ENCODE measurements at regions not wholly inside any gene's neighbourhood (a gene's known extent, or its start where the extent isn't known, plus 50 kb on each side); places are given as distances from the start of the nearest gene placed in this dataset.

GRCh38 chr6:145336119-145336518, 399.2 kb downstream of the EPM2A start:
- Mint-ChIP-seq H3K27ac (no peak overlapping the region), H3K9me3 (no peaks in the 10 kb centered on the region), H3K4me1 (no peaks in the 10 kb centered on the region), H3K4me3 (no peak overlapping the region), H3K27me3 (no peaks in the 10 kb centered on the region), H3K36me3 (ENCODE audit: low read depth) (no peaks in the 10 kb centered on the region)
- POLR2A ChIA-PET = interaction anchor here (0.5 kb wide), 1 partner anchor 62 kb away, joined by 3 read pairs; no protein-coding TSS in a partner anchor
- intact Hi-C loops (cut with micrococcal nuclease) = no loop called here
- ATAC-seq (ENCODE audit: low read depth) = no peak
- DNase-seq = no peak
- CTCF ChIA-PET = no interaction called here
- TF ChIP-seq, protein P1, sequence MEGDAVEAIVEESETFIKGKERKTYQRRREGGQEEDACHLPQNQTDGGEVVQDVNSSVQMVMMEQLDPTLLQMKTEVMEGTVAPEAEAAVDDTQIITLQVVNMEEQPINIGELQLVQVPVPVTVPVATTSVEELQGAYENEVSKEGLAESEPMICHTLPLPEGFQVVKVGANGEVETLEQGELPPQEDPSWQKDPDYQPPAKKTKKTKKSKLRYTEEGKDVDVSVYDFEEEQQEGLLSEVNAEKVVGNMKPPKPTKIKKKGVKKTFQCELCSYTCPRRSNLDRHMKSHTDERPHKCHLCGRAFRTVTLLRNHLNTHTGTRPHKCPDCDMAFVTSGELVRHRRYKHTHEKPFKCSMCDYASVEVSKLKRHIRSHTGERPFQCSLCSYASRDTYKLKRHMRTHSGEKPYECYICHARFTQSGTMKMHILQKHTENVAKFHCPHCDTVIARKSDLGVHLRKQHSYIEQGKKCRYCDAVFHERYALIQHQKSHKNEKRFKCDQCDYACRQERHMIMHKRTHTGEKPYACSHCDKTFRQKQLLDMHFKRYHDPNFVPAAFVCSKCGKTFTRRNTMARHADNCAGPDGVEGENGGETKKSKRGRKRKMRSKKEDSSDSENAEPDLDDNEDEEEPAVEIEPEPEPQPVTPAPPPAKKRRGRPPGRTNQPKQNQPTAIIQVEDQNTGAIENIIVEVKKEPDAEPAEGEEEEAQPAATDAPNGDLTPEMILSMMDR (IDR thresholded peaks at IDR 0.05) = no peak

- H3K36me3 Mint-ChIP-seq (ENCODE audit: low read depth) = no peaks in the 10 kb centered on the region
- no peak for DNase-seq
- H3K27ac Mint-ChIP-seq = no peak overlapping the region
- ChIA-PET POLR2A (no interaction called here), CTCF (no interaction called here)
- H3K4me1 Mint-ChIP-seq = no peaks in the 10 kb centered on the region
- intact Hi-C loops (cut with micrococcal nuclease) = no loop called here
- ATAC-seq (ENCODE audit: low read depth) = no peak
- no peaks in the 10 kb centered on the region for H3K9me3 Mint-ChIP-seq
- no peak overlapping the region for H3K4me3 Mint-ChIP-seq
- TF ChIP-seq, protein P1 (IDR thresholded peaks at IDR 0.05) = no peak
- no peaks in the 10 kb centered on the region for H3K27me3 Mint-ChIP-seq
These were observed 396.2 kb downstream of the EPM2A start for GRCh38 chr6:145339089-145339488.

DNA sequence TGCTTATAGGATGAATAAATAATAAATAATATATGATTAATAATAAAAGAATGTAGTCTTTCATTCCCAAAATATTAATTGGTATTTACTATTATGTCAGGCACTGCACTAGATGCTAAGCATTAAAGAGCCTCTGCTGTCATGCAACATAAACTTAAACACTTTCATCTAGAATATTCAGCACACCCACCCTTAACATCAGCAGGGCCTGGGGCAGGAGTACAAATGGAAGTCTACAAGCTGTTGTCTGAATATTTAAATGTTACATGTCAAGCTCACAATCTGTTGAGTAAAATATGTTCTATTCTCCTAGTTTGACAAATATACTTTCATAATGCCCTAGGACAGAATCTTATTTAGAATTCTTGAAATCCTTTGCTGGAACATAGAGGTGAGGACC, 395.1 kb downstream of the EPM2A start:
- H3K27ac Mint-ChIP-seq = no peak overlapping the region
- no peaks in the 10 kb centered on the region for H3K4me1 Mint-ChIP-seq
- H3K9me3 Mint-ChIP-seq = no peaks in the 10 kb centered on the region
- DNase-seq = no peak
- TF ChIP-seq, protein P1 (IDR thresholded peaks at IDR 0.05) = no peak
- H3K36me3 Mint-ChIP-seq (ENCODE audit: low read depth) = no peaks in the 10 kb centered on the region
- CTCF ChIA-PET = no interaction called here
- no peak for ATAC-seq (ENCODE audit: low read depth)
- intact Hi-C loops (cut with micrococcal nuclease) = no loop called here
- no peak overlapping the region for H3K4me3 Mint-ChIP-seq
- POLR2A ChIA-PET = no interaction called here
- H3K27me3 Mint-ChIP-seq = no peaks in the 10 kb centered on the region

- Mint-ChIP-seq H3K4me3 (no peak overlapping the region), H3K27ac (no peak overlapping the region), H3K27me3 (no peaks in the 10 kb centered on the region), H3K9me3 (no peaks in the 10 kb centered on the region), H3K36me3 (ENCODE audit: low read depth) (no peaks in the 10 kb centered on the region), H3K4me1 (peaks cover 16% of the 10 kb centered on the region)
- ATAC-seq (ENCODE audit: low read depth) (no peak), DNase-seq (no peak)
- ChIA-PET CTCF (no interaction called here), POLR2A (no interaction called here)
- TF ChIP-seq, protein P1 (IDR thresholded peaks at IDR 0.05) = no peak
- intact Hi-C loops (cut with micrococcal nuclease) = no loop called here
These were observed 390.2 kb downstream of the EPM2A start for GRCh38 chr6:145345094-145345493.

- TF ChIP-seq, protein P1 (IDR thresholded peaks at IDR 0.05) = no peak
- Mint-ChIP-seq H3K36me3 (ENCODE audit: low read depth) (no peaks in the 10 kb centered on the region), H3K27me3 (no peaks in the 10 kb centered on the region), H3K27ac (no peak overlapping the region), H3K9me3 (no peaks in the 10 kb centered on the region), H3K4me3 (no peak overlapping the region), H3K4me1 (peaks cover 30% of the 10 kb centered on the region)
- DNase-seq (no peak), ATAC-seq (ENCODE audit: low read depth) (no peak)
- POLR2A ChIA-PET = no interaction called here
- CTCF ChIA-PET = no interaction called here
- intact Hi-C loops (cut with micrococcal nuclease) = no loop called here
These were observed 388.1 kb downstream of the EPM2A start for GRCh38 chr6:145347216-145347615.
